Dendritic cell treated with granulocyte-macrophage colony-stimulating factor and Interleukin-4, amounts not matched to agents 40 ng/mL and 50 ng/mL, for 4 days (primary cell): ENCODE measurements at regions not wholly inside any gene's neighbourhood (a gene's known extent, or its start where the extent isn't known, plus 50 kb on each side); places are given as distances from the start of the nearest gene placed in this dataset.
"Not testable (repeated sequence)": the region's sequence is repeated elsewhere in the genome, so short reads cannot be mapped to it uniquely, and the experiment has no call there.

Experiments
- H3K27ac Mint-ChIP-seq: one replicate; pipeline ENCODE4 v1.8.0; 2022; ENCODE audit warnings: mild to moderate bottlenecking, mixed read lengths
- H3K27me3 Mint-ChIP-seq: one replicate; pipeline ENCODE4 v1.8.0; 2022; ENCODE audit warnings: mild to moderate bottlenecking, mixed read lengths
- H3K36me3 Mint-ChIP-seq: one replicate; pipeline ENCODE4 v1.8.0; 2022; ENCODE audit warnings: low read depth, mixed read lengths
- H3K4me1 Mint-ChIP-seq: one replicate; pipeline ENCODE4 v1.8.0; 2022; ENCODE audit warnings: low read depth, mixed read lengths
- H3K4me3 Mint-ChIP-seq: one replicate; pipeline ENCODE4 v1.8.0; 2022; ENCODE audit warnings: mild to moderate bottlenecking, moderate library complexity, mixed read lengths
- H3K9me3 Mint-ChIP-seq: one replicate; pipeline ENCODE4 v1.8.0; 2022; ENCODE audit warnings: mixed read lengths
- intact Hi-C: fragments of 100-400 bp; cut with micrococcal nuclease; formaldehyde crosslinking; loops from one replicate; pipeline ENCODE4 v1.15.0; 2022

- no peak overlapping the region for H3K27ac Mint-ChIP-seq
- H3K4me1 Mint-ChIP-seq = peaks cover 52% of the 10 kb centered on the region
- peaks cover 54% of the 10 kb centered on the region for H3K27me3 Mint-ChIP-seq
- no peaks in the 10 kb centered on the region for H3K36me3 Mint-ChIP-seq
- intact Hi-C loops = no loop called here
- H3K4me3 Mint-ChIP-seq = no peak overlapping the region
- no peaks in the 10 kb centered on the region for H3K9me3 Mint-ChIP-seq
Measured at GRCh38 chr2:217364224-217364623, 504.4 kb upstream of the TNP1 start.

GRCh38 chr2:217363470-217363869 lies 503.6 kb upstream of the TNP1 start:
- Mint-ChIP-seq H3K36me3 (no peaks in the 10 kb centered on the region), H3K4me1 (peaks cover 52% of the 10 kb centered on the region), H3K4me3 (no peak overlapping the region), H3K27me3 (peaks cover 54% of the 10 kb centered on the region), H3K9me3 (no peaks in the 10 kb centered on the region), H3K27ac (no peak overlapping the region)
- intact Hi-C loops = no loop called here

GRCh38 chr2:217362710-217363109 lies 502.8 kb upstream of the TNP1 start:
- Mint-ChIP-seq H3K27ac (no peak overlapping the region), H3K4me1 (peaks cover 52% of the 10 kb centered on the region), H3K36me3 (no peaks in the 10 kb centered on the region), H3K9me3 (no peaks in the 10 kb centered on the region), H3K4me3 (no peak overlapping the region), H3K27me3 (peaks cover 56% of the 10 kb centered on the region)
- intact Hi-C loops = no loop called here

GRCh38 chr2:217362286-217362685 lies 502.4 kb upstream of the TNP1 start:
- intact Hi-C loops = no loop called here
- H3K27ac Mint-ChIP-seq = no peak overlapping the region
- peaks cover 61% of the 10 kb centered on the region for H3K27me3 Mint-ChIP-seq
- peaks cover 52% of the 10 kb centered on the region for H3K4me1 Mint-ChIP-seq
- no peaks in the 10 kb centered on the region for H3K36me3 Mint-ChIP-seq
- no peak overlapping the region for H3K4me3 Mint-ChIP-seq
- no peaks in the 10 kb centered on the region for H3K9me3 Mint-ChIP-seq

GRCh38 chr2:217361483-217361880 lies 501.6 kb upstream of the TNP1 start:
- Mint-ChIP-seq H3K9me3 (no peaks in the 10 kb centered on the region), H3K4me3 (no peak overlapping the region), H3K27me3 (peaks cover 69% of the 10 kb centered on the region), H3K27ac (no peak overlapping the region), H3K4me1 (peaks cover 52% of the 10 kb centered on the region), H3K36me3 (no peaks in the 10 kb centered on the region)
- intact Hi-C loops = no loop called here

GRCh38 chr2:217360781-217361482 lies 501.1 kb upstream of the TNP1 start:
- H3K4me3 Mint-ChIP-seq = no peak overlapping the region
- intact Hi-C loops = no loop called here
- peaks cover 74% of the 10 kb centered on the region for H3K27me3 Mint-ChIP-seq
- H3K27ac Mint-ChIP-seq = no peak overlapping the region
- no peaks in the 10 kb centered on the region for H3K36me3 Mint-ChIP-seq
- peaks cover 52% of the 10 kb centered on the region for H3K4me1 Mint-ChIP-seq
- H3K9me3 Mint-ChIP-seq = no peaks in the 10 kb centered on the region

GRCh38 chr2:217360111-217360510 lies 500.2 kb upstream of the TNP1 start:
- Mint-ChIP-seq H3K27me3 (peaks cover 82% of the 10 kb centered on the region), H3K4me3 (no peak overlapping the region), H3K4me1 (peaks cover 52% of the 10 kb centered on the region), H3K36me3 (no peaks in the 10 kb centered on the region), H3K27ac (no peak overlapping the region), H3K9me3 (no peaks in the 10 kb centered on the region)
- intact Hi-C loops = no loop called here

GRCh38 chr2:217357886-217358620 lies 498.2 kb upstream of the TNP1 start:
- Mint-ChIP-seq H3K9me3 (no peaks in the 10 kb centered on the region), H3K4me1 (peaks cover 55% of the 10 kb centered on the region), H3K36me3 (no peaks in the 10 kb centered on the region), H3K27ac (no peak overlapping the region), H3K27me3 (peaks cover 83% of the 10 kb centered on the region), H3K4me3 (no peak overlapping the region)
- intact Hi-C loops = no loop called here

- H3K27me3 Mint-ChIP-seq = peaks cover 79% of the 10 kb centered on the region
- intact Hi-C loops = no loop called here
- H3K4me1 Mint-ChIP-seq = peaks cover 45% of the 10 kb centered on the region
- no peaks in the 10 kb centered on the region for H3K9me3 Mint-ChIP-seq
- no peak overlapping the region for H3K27ac Mint-ChIP-seq
- H3K36me3 Mint-ChIP-seq = no peaks in the 10 kb centered on the region
- no peak overlapping the region for H3K4me3 Mint-ChIP-seq
Measured at GRCh38 chr2:217356781-217357180, 496.9 kb upstream of the TNP1 start.

- no peak overlapping the region for H3K4me3 Mint-ChIP-seq
- intact Hi-C loops = no loop called here
- no peaks in the 10 kb centered on the region for H3K9me3 Mint-ChIP-seq
- no peak overlapping the region for H3K27ac Mint-ChIP-seq
- H3K27me3 Mint-ChIP-seq = peaks cover 81% of the 10 kb centered on the region
- no peaks in the 10 kb centered on the region for H3K36me3 Mint-ChIP-seq
- peaks cover 39% of the 10 kb centered on the region for H3K4me1 Mint-ChIP-seq
Measured at GRCh38 chr2:217356142-217356541, 496.3 kb upstream of the TNP1 start.

GRCh38 chr2:217353591-217353990 lies 493.7 kb upstream of the TNP1 start:
- peaks cover 21% of the 10 kb centered on the region for H3K9me3 Mint-ChIP-seq

GRCh38 chr2:217351378-217351777 lies 491.5 kb upstream of the TNP1 start:
- no peaks in the 10 kb centered on the region for H3K36me3 Mint-ChIP-seq
- peaks cover 36% of the 10 kb centered on the region for H3K9me3 Mint-ChIP-seq
- H3K27ac Mint-ChIP-seq = no peak overlapping the region
- H3K4me3 Mint-ChIP-seq = no peak overlapping the region
- peaks cover 21% of the 10 kb centered on the region for H3K4me1 Mint-ChIP-seq
- peaks cover 82% of the 10 kb centered on the region for H3K27me3 Mint-ChIP-seq
- intact Hi-C loops = no loop called here

More at GRCh38 chr2:217353591-217353990, 493.7 kb upstream of the TNP1 start:
- Mint-ChIP-seq H3K27me3 (peaks cover 81% of the 10 kb centered on the region), H3K4me1 (peaks cover 21% of the 10 kb centered on the region), H3K36me3 (no peaks in the 10 kb centered on the region), H3K4me3 (no peak overlapping the region), H3K27ac (no peak overlapping the region)
- intact Hi-C loops = no loop called here

- intact Hi-C loops = no loop called here
- Mint-ChIP-seq H3K4me1 (peaks cover 13% of the 10 kb centered on the region), H3K36me3 (no peaks in the 10 kb centered on the region), H3K27me3 (peaks cover 74% of the 10 kb centered on the region), H3K4me3 (no peak overlapping the region), H3K9me3 (peaks cover 36% of the 10 kb centered on the region), H3K27ac (no peak overlapping the region)
Measured at GRCh38 chr2:217349251-217349650, 489.4 kb upstream of the TNP1 start.

- peaks cover 36% of the 10 kb centered on the region for H3K9me3 Mint-ChIP-seq
- H3K27ac Mint-ChIP-seq, H3K4me1 Mint-ChIP-seq, H3K4me3 Mint-ChIP-seq, H3K36me3 Mint-ChIP-seq, intact Hi-C loops: not testable (repeated sequence)
- H3K27me3 Mint-ChIP-seq = peaks cover 84% of the 10 kb centered on the region
Measured at GRCh38 chr2:217347630-217348029, 487.8 kb upstream of the TNP1 start.
